Ovary (tissue), 3 donors: ENCODE measurements at regions not wholly inside any gene's neighbourhood (a gene's known extent, or its start where the extent isn't known, plus 50 kb on each side); places are given as distances from the start of the nearest gene placed in this dataset.

ENCODE experiments used
- CTCF ChIP-seq, 3 donors: fragments of 450-650 bp in 2 of 3; fragments of 200-600 bp in 1 of 3; IDR thresholded peaks; one replicate each; pipeline versions ENCODE4 v1.5.1 to v1.8.0; 2016 to 2022; ENCODE audit warnings: antibody characterized with exemption in 3 of 3, mild to moderate bottlenecking in 1 of 3
- EP300 ChIP-seq: sonication (generic); formaldehyde crosslinking; IDR thresholded peaks from one replicate; pipeline ENCODE4 v1.6.1; 2017; ENCODE audit warnings: antibody characterized with exemption
- POLR2A ChIP-seq: fragments of 450-650 bp; IDR thresholded peaks from one replicate; pipeline ENCODE4 v1.6.1; 2017; ENCODE audit warnings: antibody characterized with exemption, mild to moderate bottlenecking, moderate library complexity
- donor health status: DM: no; HTN: no; CAD: no.

DNA sequence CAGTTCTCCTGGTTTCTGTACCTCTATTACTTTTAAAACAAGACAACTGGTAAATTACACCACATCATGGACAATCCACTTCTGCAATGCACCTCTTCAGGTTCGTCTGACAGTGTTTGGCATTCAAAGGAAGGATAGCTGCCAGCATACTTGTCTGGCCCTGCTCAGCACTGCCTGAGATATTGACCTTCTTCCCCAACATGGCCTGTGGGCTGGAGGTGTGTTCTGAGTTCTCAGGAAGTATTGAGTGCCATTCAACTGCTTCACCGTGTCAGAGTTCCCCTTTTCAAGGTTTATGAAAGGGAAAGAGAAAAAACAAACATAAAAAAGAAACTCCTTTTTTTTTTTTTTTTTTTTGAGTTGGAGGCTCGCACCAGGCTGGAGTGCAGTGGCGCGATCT, 267.9 kb upstream of the SASH1 start:
- no peak for TF ChIP-seq CTCF (IDR thresholded peaks at IDR 0.05)
- no peak for TF ChIP-seq POLR2A
- no peak for TF ChIP-seq EP300
